CD4-positive, CD25-positive, alpha-beta regulatory T cell (primary cell): ENCODE measurements at regions not wholly inside any gene's neighbourhood (a gene's known extent, or its start where the extent isn't known, plus 50 kb on each side); places are given as distances from the start of the nearest gene placed in this dataset.

Source experiments
- ATAC-seq, 2 donors: fragments of 150-1000 bp; cut with Tn5 transposase; one replicate each; pipeline ENCODE4 v1.10.0; 2021; ENCODE audit warnings: low read depth in 2 of 2, moderate number of reproducible peaks in 2 of 2, moderate library complexity in 1 of 2
- DNase-seq, 3 donors: peaks; one replicate each; pipeline versions ENCODE4 v3.0.0 to v3.0.0-alpha.2; 2012 to 2022; ENCODE audit warnings: mixed read lengths in 1 of 3
- H3K27ac ChIP-seq: one replicate; pipeline ENCODE4 v1.7.0; 2013; ENCODE audit warnings: mild to moderate bottlenecking, low read length; ENCODE audit not compliant: insufficient read depth, poor library complexity, severe bottlenecking
- H3K27me3 ChIP-seq: one replicate; pipeline ENCODE4 v1.7.0; 2013; ENCODE audit warnings: low read length; ENCODE audit not compliant: control insufficient read depth, insufficient read depth
- H3K36me3 ChIP-seq: one replicate; pipeline ENCODE4 v1.7.0; 2013; ENCODE audit warnings: mild to moderate bottlenecking, low read length, moderate library complexity; ENCODE audit not compliant: control insufficient read depth, insufficient read depth
- H3K4me1 ChIP-seq: 2 replicates; pipeline ENCODE4 v1.7.0; 2013; ENCODE audit warnings: mild to moderate bottlenecking, low read length; ENCODE audit not compliant: insufficient read depth, control insufficient read depth, poor library complexity, severe bottlenecking
- H3K4me3 ChIP-seq: one replicate; pipeline ENCODE4 v1.7.0; 2013; ENCODE audit warnings: low read depth, mild to moderate bottlenecking, low read length, moderate library complexity
- H3K9me3 ChIP-seq, 2 experiments: 1 replicate in 1 of 2; 2 replicates in 1 of 2; pipeline ENCODE4 v1.7.0; 2013; ENCODE audit warnings: low read length in 2 of 2, mild to moderate bottlenecking in 1 of 2, moderate library complexity in 1 of 2; ENCODE audit not compliant: control insufficient read depth in 2 of 2
- H3K27ac Mint-ChIP-seq, 3 donors: one replicate each; pipeline ENCODE4 v1.8.0; 2020 to 2022; ENCODE audit warnings: mild to moderate bottlenecking in 3 of 3, mixed read lengths in 3 of 3, moderate library complexity in 2 of 3
- H3K27me3 Mint-ChIP-seq: one replicate; pipeline ENCODE4 v1.8.0; 2022; ENCODE audit warnings: mild to moderate bottlenecking, mixed read lengths
- H3K36me3 Mint-ChIP-seq: one replicate; pipeline ENCODE4 v1.8.0; 2020; ENCODE audit warnings: mixed read lengths
- H3K4me1 Mint-ChIP-seq, 4 donors: one replicate each; pipeline ENCODE4 v1.8.0; 2020 to 2022; ENCODE audit warnings: mixed read lengths in 4 of 4, mild to moderate bottlenecking in 1 of 4
- H3K4me3 Mint-ChIP-seq, 4 donors: one replicate each; pipeline ENCODE4 v1.8.0; 2020 to 2022; ENCODE audit warnings: mild to moderate bottlenecking in 4 of 4, mixed read lengths in 4 of 4, moderate library complexity in 3 of 4
- H3K9me3 Mint-ChIP-seq, 7 donors: one replicate each; pipeline ENCODE4 v1.8.0; 2020 to 2022; ENCODE audit warnings: mixed read lengths in 7 of 7, mild to moderate bottlenecking in 3 of 7, moderate library complexity in 2 of 7

- DNase-seq (no peak), ATAC-seq (no peak)
- H3K9me3 ChIP-seq, result peaks cover 0 to 1% of the 10 kb centered on the region in 2 experiments
- no peaks in the 10 kb centered on the region for H3K27me3 ChIP-seq
- H3K4me1 ChIP-seq, result no peaks in the 10 kb centered on the region
- Mint-ChIP-seq H3K4me3 (no peak overlapping the region), H3K27ac (no peak overlapping the region), H3K4me1 (no peaks in the 10 kb centered on the region), H3K27me3 (no peaks in the 10 kb centered on the region), H3K36me3 (no peaks in the 10 kb centered on the region), H3K9me3 (peaks cover 0 to 6% (median 3%) of the 10 kb centered on the region in 7 donors)
- H3K4me3 ChIP-seq, result no peak overlapping the region
- H3K36me3 ChIP-seq, result no peaks in the 10 kb centered on the region
- H3K27ac ChIP-seq, result no peak overlapping the region
Observed at GRCh38 chr20:10812759-10813327, 139.0 kb upstream of the JAG1 start.

DNA sequence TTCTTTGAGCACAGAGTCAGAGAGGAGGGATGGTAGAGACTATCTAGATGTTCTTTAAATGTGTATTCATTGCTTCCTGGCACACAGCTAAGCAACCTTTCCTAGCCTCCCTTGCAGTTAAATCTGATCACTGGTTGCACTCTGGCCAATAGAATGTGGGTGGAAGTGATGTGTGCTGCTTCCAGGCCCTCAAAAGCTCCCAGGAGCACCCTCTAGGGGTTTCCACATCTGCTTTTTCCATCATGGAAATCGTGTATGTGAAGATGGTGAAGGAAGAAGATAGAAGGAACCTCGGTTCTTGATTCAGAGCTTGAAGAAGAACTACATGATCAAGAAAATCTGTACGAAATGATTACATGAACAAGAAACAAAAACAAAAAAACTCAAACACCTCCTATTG lies 149.8 kb upstream of the JAG1 start:
- H3K9me3 Mint-ChIP-seq, result peaks cover 0 to 9% (median 4%) of the 10 kb centered on the region in 7 donors

GRCh38 chr20:10824750-10825500 lies 151.1 kb upstream of the JAG1 start:
- H3K4me1 Mint-ChIP-seq, result no peaks in the 10 kb centered on the region
- H3K4me1 ChIP-seq, result no peaks in the 10 kb centered on the region
- no peak overlapping the region for H3K27ac Mint-ChIP-seq
- H3K27ac ChIP-seq, result no peak overlapping the region
- H3K36me3 Mint-ChIP-seq, result no peaks in the 10 kb centered on the region
- no peak overlapping the region for H3K4me3 Mint-ChIP-seq
- DNase-seq (no peak), ATAC-seq (no peak)
- peaks cover 0 to 9% (median 4%) of the 10 kb centered on the region in 7 donors for H3K9me3 Mint-ChIP-seq
- no peaks in the 10 kb centered on the region for H3K9me3 ChIP-seq
- H3K4me3 ChIP-seq, result no peak overlapping the region
- no peaks in the 10 kb centered on the region for H3K36me3 ChIP-seq
- no peaks in the 10 kb centered on the region for H3K27me3 ChIP-seq
- no peaks in the 10 kb centered on the region for H3K27me3 Mint-ChIP-seq

More for the DNA sequence above, 149.8 kb upstream of the JAG1 start:
- H3K4me1 ChIP-seq, result no peaks in the 10 kb centered on the region
- no peak overlapping the region for H3K4me3 Mint-ChIP-seq
- H3K36me3 Mint-ChIP-seq, result no peaks in the 10 kb centered on the region
- H3K27me3 Mint-ChIP-seq, result no peaks in the 10 kb centered on the region
- no peak overlapping the region for H3K4me3 ChIP-seq
- H3K9me3 ChIP-seq, result no peaks in the 10 kb centered on the region
- no peak overlapping the region for H3K27ac ChIP-seq
- no peaks in the 10 kb centered on the region for H3K36me3 ChIP-seq
- H3K27me3 ChIP-seq, result no peaks in the 10 kb centered on the region
- DNase-seq (no peak), ATAC-seq (no peak)
- H3K4me1 Mint-ChIP-seq, result no peaks in the 10 kb centered on the region
- no peak overlapping the region for H3K27ac Mint-ChIP-seq

DNA sequence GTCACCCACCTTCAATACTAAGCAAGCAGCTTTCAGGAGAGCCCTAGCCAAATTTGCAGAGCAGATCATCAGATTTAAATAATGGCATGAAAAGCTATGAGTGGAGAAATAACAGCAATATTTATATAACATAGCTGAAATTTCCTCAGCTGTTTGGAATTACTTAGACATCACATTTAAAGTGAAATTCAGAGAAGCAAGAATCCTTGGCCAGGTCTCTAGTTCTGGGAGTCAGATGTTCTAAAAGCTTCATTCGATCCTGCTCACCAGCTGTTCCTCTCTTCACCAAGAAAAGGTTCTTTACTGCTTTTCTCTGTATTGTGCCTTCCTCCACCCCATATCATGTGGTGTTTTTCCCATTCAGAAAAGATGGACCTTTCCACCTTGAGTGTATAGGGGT lies 152.3 kb upstream of the JAG1 start:
- no peak for DNase-seq
- ATAC-seq, result no peak
- Histone ChIP-seq H3K27me3 (no peaks in the 10 kb centered on the region), H3K27ac (no peak overlapping the region), H3K9me3 (no peaks in the 10 kb centered on the region), H3K36me3 (no peaks in the 10 kb centered on the region), H3K4me1 (no peaks in the 10 kb centered on the region), H3K4me3 (no peak overlapping the region)
- Mint-ChIP-seq H3K9me3 (peaks cover 0 to 8% (median 2%) of the 10 kb centered on the region in 7 donors), H3K4me3 (no peak overlapping the region), H3K27me3 (no peaks in the 10 kb centered on the region), H3K4me1 (no peaks in the 10 kb centered on the region), H3K27ac (no peak overlapping the region), H3K36me3 (no peaks in the 10 kb centered on the region)

DNA sequence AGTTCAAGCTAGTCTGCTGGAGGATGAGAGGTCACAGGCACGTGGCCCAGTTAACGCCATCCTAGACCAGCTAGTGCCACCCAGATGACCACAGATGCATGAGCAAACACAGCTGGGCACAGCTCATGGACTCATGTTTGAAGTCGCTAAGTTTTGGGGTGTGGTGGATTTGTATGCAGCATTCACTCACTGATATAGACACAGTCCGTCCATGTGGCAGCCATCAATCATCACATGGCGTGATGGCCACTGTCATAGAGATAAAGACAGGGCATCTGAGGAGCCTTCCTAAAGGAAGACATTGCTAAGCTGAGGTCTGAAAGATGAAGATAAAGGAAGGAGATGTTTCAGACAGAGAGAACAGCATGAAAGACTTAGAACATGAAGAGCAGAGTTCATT lies 154.4 kb upstream of the JAG1 start:
- no peaks in the 10 kb centered on the region for H3K4me1 Mint-ChIP-seq
- no peaks in the 10 kb centered on the region for H3K27me3 ChIP-seq
- DNase-seq, result no peak
- no peaks in the 10 kb centered on the region for H3K9me3 ChIP-seq
- H3K4me1 ChIP-seq, result no peaks in the 10 kb centered on the region
- H3K27me3 Mint-ChIP-seq, result no peaks in the 10 kb centered on the region
- no peak overlapping the region for H3K4me3 ChIP-seq
- no peak overlapping the region for H3K27ac ChIP-seq
- ATAC-seq, result no peak
- H3K36me3 ChIP-seq, result no peaks in the 10 kb centered on the region
- H3K4me3 Mint-ChIP-seq, result no peak overlapping the region
- no peaks in the 10 kb centered on the region for H3K36me3 Mint-ChIP-seq
- no peak overlapping the region for H3K27ac Mint-ChIP-seq
- H3K9me3 Mint-ChIP-seq, result peaks cover 0 to 8% (median 0%) of the 10 kb centered on the region in 7 donors

DNA sequence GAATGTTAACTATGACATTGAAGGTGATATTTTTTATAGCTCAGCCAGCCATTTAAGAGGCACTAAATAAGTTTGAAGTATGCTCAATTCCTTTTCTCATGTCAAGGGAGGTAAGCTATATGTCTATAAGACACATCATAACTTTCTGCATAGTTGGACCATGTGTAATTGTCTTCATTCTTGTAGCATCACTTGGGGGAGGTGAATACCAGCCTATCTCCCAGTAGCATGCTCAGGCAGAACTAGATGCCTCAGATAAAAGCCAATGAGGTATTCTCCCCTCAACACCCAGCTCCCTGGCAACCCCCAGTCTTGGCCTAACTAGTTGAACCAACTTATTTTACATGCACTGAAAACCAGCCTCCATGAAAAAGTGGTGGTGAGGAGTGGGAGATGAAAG lies 158.3 kb upstream of the JAG1 start:
- Mint-ChIP-seq H3K27me3 (peaks cover 5% of the 10 kb centered on the region), H3K36me3 (no peaks in the 10 kb centered on the region), H3K9me3 (peaks cover 0 to 10% (median 5%) of the 10 kb centered on the region in 7 donors), H3K4me3 (no peak overlapping the region), H3K27ac (no peak overlapping the region), H3K4me1 (no peaks in the 10 kb centered on the region)
- Histone ChIP-seq H3K36me3 (no peaks in the 10 kb centered on the region), H3K27ac (no peak overlapping the region), H3K4me1 (no peaks in the 10 kb centered on the region), H3K9me3 (no peaks in the 10 kb centered on the region), H3K4me3 (no peak overlapping the region), H3K27me3 (no peaks in the 10 kb centered on the region)
- no peak for DNase-seq
- ATAC-seq, result no peak

DNA sequence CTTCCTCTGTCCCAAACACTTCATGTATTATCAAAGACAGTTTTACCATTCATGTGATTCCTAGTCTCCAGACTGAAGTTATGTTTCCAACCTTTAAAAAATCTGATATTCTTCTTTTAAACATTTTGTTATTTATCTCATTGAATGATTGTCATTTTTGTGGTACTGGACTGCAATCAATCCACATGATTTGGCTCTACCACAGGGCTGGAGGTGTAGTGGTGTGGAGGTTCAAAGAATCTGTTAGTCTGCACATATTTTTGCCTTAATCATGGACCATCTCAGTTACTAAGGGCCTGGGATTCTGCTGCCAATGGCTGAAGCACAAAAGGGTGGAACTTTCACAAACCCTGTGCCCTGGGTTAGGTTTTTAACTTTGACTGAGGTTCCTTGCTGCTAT lies 164.1 kb upstream of the JAG1 start:
- DNase-seq, result no peak
- Mint-ChIP-seq H3K36me3 (no peaks in the 10 kb centered on the region), H3K4me3 (no peak overlapping the region), H3K4me1 (no peaks in the 10 kb centered on the region), H3K27me3 (peaks cover 5% of the 10 kb centered on the region), H3K9me3 (peaks cover 5 to 19% (median 8%) of the 10 kb centered on the region in 7 donors), H3K27ac (no peak overlapping the region)
- Histone ChIP-seq H3K9me3 (no peaks in the 10 kb centered on the region), H3K27me3 (no peaks in the 10 kb centered on the region), H3K27ac (no peak overlapping the region), H3K36me3 (no peaks in the 10 kb centered on the region), H3K4me1 (no peaks in the 10 kb centered on the region), H3K4me3 (no peak overlapping the region)
- ATAC-seq, result no peak

GRCh38 chr20:10842116-10842515 lies 168.3 kb upstream of the JAG1 start:
- ATAC-seq (no peak), DNase-seq (no peak)
- H3K4me1 Mint-ChIP-seq, result no peaks in the 10 kb centered on the region
- no peak overlapping the region for H3K27ac Mint-ChIP-seq
- Histone ChIP-seq H3K4me3 (no peak overlapping the region), H3K27ac (no peak overlapping the region), H3K36me3 (no peaks in the 10 kb centered on the region), H3K9me3 (no peaks in the 10 kb centered on the region), H3K4me1 (no peaks in the 10 kb centered on the region), H3K27me3 (no peaks in the 10 kb centered on the region)
- H3K4me3 Mint-ChIP-seq, result no peak overlapping the region
- peaks cover 1 to 18% (median 8%) of the 10 kb centered on the region in 7 donors for H3K9me3 Mint-ChIP-seq
- H3K27me3 Mint-ChIP-seq, result no peaks in the 10 kb centered on the region
- no peaks in the 10 kb centered on the region for H3K36me3 Mint-ChIP-seq
